WTC11 (cell line): ENCODE measurements at regions not wholly inside any gene's neighbourhood (a gene's known extent, or its start where the extent isn't known, plus 50 kb on each side); places are given as distances from the start of the nearest gene placed in this dataset.

Experiments used
- ATAC-seq: fragments of 200-7000 bp; cut with Tn5 transposase; 2 replicates; pipeline ENCODE4 v1.10.0; 2021; ENCODE audit warnings: mild to moderate bottlenecking, moderate library complexity
- CTCF ChIA-PET: fragments of 300-600 bp; sonication (Branson Sonifier 250); formaldehyde crosslinking; loops from one replicate; lab custom pipeline; 2021; ENCODE audit warnings: antibody characterized with exemption; lab: Charles Lee
- POLR2A ChIA-PET: fragments of 350-600 bp; sonication (Branson Sonifier 250); formaldehyde crosslinking; loops from one replicate; lab custom pipeline; 2021; ENCODE audit warnings: antibody characterized with exemption; lab: Charles Lee
- DNase-seq: peaks from one replicate; pipeline ENCODE4 v3.0.0; 2021; ENCODE audit warnings: low spot score
- H3K27ac Mint-ChIP-seq: 2 replicates; pipeline ENCODE4 v1.8.0; 2021; ENCODE audit warnings: mixed read lengths
- H3K27me3 Mint-ChIP-seq: 2 replicates; pipeline ENCODE4 v1.8.0; 2021; ENCODE audit warnings: low read depth, mild to moderate bottlenecking, moderate library complexity, mixed read lengths
- H3K36me3 Mint-ChIP-seq: 2 replicates; pipeline ENCODE4 v1.8.0; 2021; ENCODE audit warnings: mixed read lengths
- H3K4me1 Mint-ChIP-seq: 2 replicates; pipeline ENCODE4 v1.8.0; 2022; ENCODE audit warnings: mixed read lengths
- H3K4me3 Mint-ChIP-seq: 2 replicates; pipeline ENCODE4 v1.8.0; 2021; ENCODE audit warnings: mild to moderate bottlenecking, moderate library complexity, mixed read lengths
- H3K9me3 Mint-ChIP-seq: 2 replicates; pipeline ENCODE4 v1.8.0; 2021; ENCODE audit warnings: mixed read lengths
- ATF1 ChIP-seq: sonication (generic); formaldehyde crosslinking; IDR thresholded peaks from 2 replicates; pipeline ENCODE4 v1.8.1; 2023; ENCODE audit warnings: mild to moderate bottlenecking, moderate library complexity, missing genetic modification reagents
- ATF6 ChIP-seq: sonication (generic); formaldehyde crosslinking; IDR thresholded peaks from 2 replicates; pipeline ENCODE4 v1.8.1; 2023; ENCODE audit warnings: mild to moderate bottlenecking, missing genetic modification reagents
- CTCF ChIP-seq: fragments of 200-600 bp; IDR thresholded peaks from 2 replicates; pipeline ENCODE4 v1.8.0; 2022; ENCODE audit warnings: antibody characterized with exemption
- EMX1 ChIP-seq: fragments of 250-450 bp; sonication (Bioruptor Pico); IDR thresholded peaks from 2 replicates; pipeline ENCODE4 v1.8.0; 2021; ENCODE audit warnings: mild to moderate bottlenecking
- ESRRA ChIP-seq: sonication (generic); formaldehyde crosslinking; IDR thresholded peaks from 2 replicates; pipeline ENCODE4 v1.8.1; 2022; ENCODE audit warnings: mild to moderate bottlenecking, missing genetic modification reagents, borderline replicate concordance
- FOXJ3 ChIP-seq: sonication (generic); formaldehyde crosslinking; IDR thresholded peaks from 2 replicates; pipeline ENCODE4 v1.9.0; 2021; ENCODE audit warnings: missing genetic modification reagents, mild to moderate bottlenecking, borderline replicate concordance
- JAZF1 ChIP-seq: fragments of 250-450 bp; sonication (Bioruptor Pico); IDR thresholded peaks from 2 replicates; pipeline ENCODE4 v1.9.0; 2021; ENCODE audit warnings: moderate library complexity, mild to moderate bottlenecking, inconsistent platforms
- KAT7 ChIP-seq: sonication (generic); formaldehyde crosslinking; IDR thresholded peaks from 2 replicates; pipeline ENCODE4 v1.8.1; 2023; ENCODE audit warnings: missing genetic modification reagents, mild to moderate bottlenecking, borderline replicate concordance
- MAX ChIP-seq: sonication (generic); formaldehyde crosslinking; IDR thresholded peaks from 2 replicates; pipeline ENCODE4 v1.8.0; 2022; ENCODE audit warnings: mild to moderate bottlenecking, missing genetic modification reagents
- NR3C1 ChIP-seq: sonication (generic); formaldehyde crosslinking; conservative IDR thresholded peaks from 2 replicates; pipeline ENCODE4 v1.8.1; 2023; ENCODE audit warnings: low read depth, mild to moderate bottlenecking, missing genetic modification reagents
- SMAD4 ChIP-seq: sonication (generic); formaldehyde crosslinking; IDR thresholded peaks from 2 replicates; pipeline ENCODE4 v1.8.0; 2022; ENCODE audit warnings: mild to moderate bottlenecking, missing genetic modification reagents
- SOX15 ChIP-seq: fragments of 250-450 bp; sonication (Bioruptor Pico); IDR thresholded peaks from 2 replicates; pipeline ENCODE4 v1.9.0; 2021; ENCODE audit warnings: mild to moderate bottlenecking
- SP1 ChIP-seq: sonication (generic); formaldehyde crosslinking; conservative IDR thresholded peaks from 2 replicates; pipeline ENCODE4 v1.8.1; 2022; ENCODE audit warnings: missing genetic modification reagents
- TCF7 ChIP-seq: sonication (generic); formaldehyde crosslinking; IDR thresholded peaks from 2 replicates; pipeline ENCODE4 v1.8.0; 2022; ENCODE audit warnings: mild to moderate bottlenecking, low read depth, missing genetic modification reagents, moderate library complexity
- TEAD1 ChIP-seq: sonication (generic); formaldehyde crosslinking; IDR thresholded peaks from 2 replicates; pipeline ENCODE4 v1.8.0; 2022; ENCODE audit warnings: mild to moderate bottlenecking, missing genetic modification reagents
- ZNF263 ChIP-seq: sonication (generic); formaldehyde crosslinking; IDR thresholded peaks from 2 replicates; pipeline ENCODE4 v1.8.1; 2022; ENCODE audit warnings: low read depth, mild to moderate bottlenecking, moderate library complexity, missing genetic modification reagents
- ZNF317 ChIP-seq: sonication (generic); formaldehyde crosslinking; IDR thresholded peaks from 2 replicates; pipeline ENCODE4 v1.8.1; 2023; ENCODE audit warnings: low read depth, mild to moderate bottlenecking, moderate library complexity, missing genetic modification reagents, borderline replicate concordance
- ZNF416 ChIP-seq: fragments of 250-450 bp; sonication (Bioruptor Pico); IDR thresholded peaks from 2 replicates; pipeline ENCODE4 v1.9.0; 2021; ENCODE audit warnings: mild to moderate bottlenecking, inconsistent platforms
- ZNF425 ChIP-seq: fragments of 250-450 bp; sonication (Bioruptor Pico); conservative IDR thresholded peaks from 2 replicates; pipeline ENCODE4 v1.9.0; 2021; ENCODE audit warnings: mild to moderate bottlenecking
- ZNF512 ChIP-seq: sonication (generic); formaldehyde crosslinking; IDR thresholded peaks from 2 replicates; pipeline ENCODE4 v1.8.1; 2022; ENCODE audit warnings: missing genetic modification reagents, borderline replicate concordance
- ZSCAN18 ChIP-seq: fragments of 250-450 bp; sonication (Bioruptor Pico); IDR thresholded peaks from 2 replicates; pipeline ENCODE4 v2.1.2; 2022; ENCODE audit warnings: mild to moderate bottlenecking, moderate library complexity

GRCh38 chr15:51156957-51157356 is 62.3 kb upstream of the TNFAIP8L3 start:
- CTCF ChIA-PET: no interaction called here
- TF ChIP-seq JAZF1: no peak
- peaks cover 3% of the 10 kb centered on the region; the same call in 1 of the 2 replicates for H3K4me1 Mint-ChIP-seq

GRCh38 chr15:51155891-51156290 is 61.2 kb upstream of the TNFAIP8L3 start:
- H3K9me3 Mint-ChIP-seq: peaks cover 4% of the 10 kb centered on the region; the same call in 1 of the 2 replicates
- CTCF ChIA-PET: interaction anchor here (2.2 kb wide), 1 partner anchor 23 kb away, joined by 9 read pairs; no protein-coding TSS in a partner anchor
- no peak overlapping the region for H3K4me3 Mint-ChIP-seq
- H3K4me1 Mint-ChIP-seq: peaks cover 3% of the 10 kb centered on the region; the same call in 1 of the 2 replicates
- DNase-seq: no peak
- no peak for TF ChIP-seq ZSCAN18 (CRISPR knock-in tag)
- no peak for TF ChIP-seq TEAD1 (CRISPR knock-in tag)
- no peak for TF ChIP-seq SP1 (CRISPR knock-in tag)
- no peak for TF ChIP-seq EMX1 (CRISPR knock-in tag)
- TF ChIP-seq SMAD4 (CRISPR knock-in tag): no peak
- TF ChIP-seq SOX15: no peak
- TF ChIP-seq ZNF425: no peak
- TF ChIP-seq NR3C1 (CRISPR knock-in tag): no peak
- no peak for TF ChIP-seq KAT7 (CRISPR knock-in tag)
- no peak for TF ChIP-seq ESRRA
- TF ChIP-seq, all 79 proteins: peak for 0
- no peak overlapping the region for H3K27ac Mint-ChIP-seq
- H3K36me3 Mint-ChIP-seq: no peaks in the 10 kb centered on the region
- no peaks in the 10 kb centered on the region; the same call in 1 of the 2 replicates for H3K27me3 Mint-ChIP-seq
- POLR2A ChIA-PET: no interaction called here
- no peak for ATAC-seq

More at GRCh38 chr15:51156957-51157356, 62.3 kb upstream of the TNFAIP8L3 start:
- ATAC-seq (no peak), DNase-seq (no peak)
- Mint-ChIP-seq H3K36me3 (no peaks in the 10 kb centered on the region), H3K4me3 (no peak overlapping the region), H3K9me3 (peaks cover 4% of the 10 kb centered on the region; the same call in 1 of the 2 replicates), H3K27ac (no peak overlapping the region), H3K27me3 (no peaks in the 10 kb centered on the region; the same call in 1 of the 2 replicates)
- POLR2A ChIA-PET: no interaction called here

- Mint-ChIP-seq H3K27ac (no peak overlapping the region), H3K9me3 (peaks cover 4% of the 10 kb centered on the region; the same call in 1 of the 2 replicates), H3K4me1 (peaks cover 3% of the 10 kb centered on the region; the same call in 1 of the 2 replicates), H3K4me3 (no peak overlapping the region), H3K27me3 (no peaks in the 10 kb centered on the region; the same call in 1 of the 2 replicates), H3K36me3 (no peaks in the 10 kb centered on the region)
- ATAC-seq (no peak), DNase-seq (no peak)
- ChIA-PET POLR2A (no interaction called here), CTCF (interaction anchor here (2.2 to 4.5 kb wide), 2 partner anchors 8 to 22 kb away, joined by 9 to 27 read pairs; no protein-coding TSS in a partner anchor)
- TF ChIP-seq SOX15 (no peak), ZNF317 (CRISPR knock-in tag) (no peak), ZSCAN18 (CRISPR knock-in tag) (no peak), MAX (CRISPR knock-in tag) (no peak), ZNF263 (CRISPR knock-in tag) (no peak), ATF6 (CRISPR knock-in tag) (no peak), FOXJ3 (CRISPR knock-in tag) (no peak), ATF1 (CRISPR knock-in tag) (no peak), ZNF416 (CRISPR knock-in tag) (no peak), TCF7 (CRISPR knock-in tag) (no peak), ZNF512 (no peak), CTCF (no peak)
Observed at GRCh38 chr15:51155016-51155580, 60.4 kb upstream of the TNFAIP8L3 start.
